ENCODE measurements at regions not wholly inside any gene's neighbourhood (a gene's known extent, or its start where the extent isn't known, plus 50 kb on each side); places are given as distances from the start of the nearest gene placed in this dataset.
"Not testable (repeated sequence)": the region's sequence is repeated elsewhere in the genome, so short reads cannot be mapped to it uniquely, and the experiment has no call there.

DNA sequence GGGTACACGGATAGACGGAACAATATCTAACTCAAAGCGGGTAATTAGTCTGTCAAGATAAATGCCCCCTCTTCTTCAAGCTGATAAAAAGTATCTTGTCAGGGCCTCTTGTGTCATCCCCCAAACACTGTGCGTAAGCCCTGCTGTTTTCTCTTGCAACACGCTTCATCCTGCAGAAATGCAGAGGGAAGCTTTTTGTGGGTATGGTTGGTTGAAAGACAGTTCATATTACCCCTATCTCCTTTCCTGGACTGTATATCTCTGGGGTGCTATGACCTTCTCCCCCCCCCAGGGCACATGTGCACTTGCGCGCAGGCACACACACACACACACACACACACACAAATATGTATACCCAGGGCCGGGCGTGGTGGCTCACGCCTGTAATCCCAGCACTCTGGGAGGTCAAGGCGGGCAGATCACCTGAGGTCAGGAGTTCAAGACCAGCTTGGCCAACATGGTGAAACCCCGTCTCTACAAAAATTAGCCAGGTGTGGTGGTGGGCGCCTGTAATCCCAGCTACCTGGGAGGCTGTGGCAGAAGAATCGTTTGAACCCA, 143.6 kb upstream of the CITED2 start:
- H3K36me3 Mint-ChIP-seq (ENCODE audit: low read depth); H3K9me3 Mint-ChIP-seq; H3K27ac Mint-ChIP-seq; H3K4me3 Mint-ChIP-seq; intact Hi-C loops (cut with micrococcal nuclease); H3K27me3 Mint-ChIP-seq (ENCODE audit: insufficient read depth); DNase-seq (ENCODE audit: low spot score): not testable (repeated sequence)
- peaks cover 13% of the 10 kb centered on the region for H3K4me1 Mint-ChIP-seq (ENCODE audit: low read depth)

- Mint-ChIP-seq H3K27me3 (ENCODE audit: insufficient read depth) (peaks cover 3% of the 10 kb centered on the region), H3K27ac (peak overlapping the region; percentile 6)
- intact Hi-C loops (cut with micrococcal nuclease): loop anchor here (2.0 kb wide), 1 partner anchor 13 kb away; no protein-coding TSS in a partner anchor
Measured at GRCh38 chr6:139515511-139515910, 141.1 kb upstream of the CITED2 start.

GRCh38 chr6:139514819-139515218, 140.4 kb upstream of the CITED2 start:
- H3K9me3 Mint-ChIP-seq: no peaks in the 10 kb centered on the region
- H3K27ac Mint-ChIP-seq: no peak overlapping the region
- H3K36me3 Mint-ChIP-seq (ENCODE audit: low read depth): no peaks in the 10 kb centered on the region
- intact Hi-C loops (cut with micrococcal nuclease): loop anchor here (2.0 kb wide), 1 partner anchor 14 kb away; no protein-coding TSS in a partner anchor
- H3K4me3 Mint-ChIP-seq: no peak overlapping the region
- DNase-seq (ENCODE audit: low spot score): no peak
- H3K4me1 Mint-ChIP-seq (ENCODE audit: low read depth): peaks cover 7% of the 10 kb centered on the region
- peaks cover 1% of the 10 kb centered on the region for H3K27me3 Mint-ChIP-seq (ENCODE audit: insufficient read depth)

More at GRCh38 chr6:139515511-139515910, 141.1 kb upstream of the CITED2 start:
- Mint-ChIP-seq H3K4me1 (ENCODE audit: low read depth) (peaks cover 11% of the 10 kb centered on the region), H3K4me3 (no peak overlapping the region), H3K36me3 (ENCODE audit: low read depth) (no peaks in the 10 kb centered on the region), H3K9me3 (no peaks in the 10 kb centered on the region)
- DNase-seq (ENCODE audit: low spot score): no peak

DNA sequence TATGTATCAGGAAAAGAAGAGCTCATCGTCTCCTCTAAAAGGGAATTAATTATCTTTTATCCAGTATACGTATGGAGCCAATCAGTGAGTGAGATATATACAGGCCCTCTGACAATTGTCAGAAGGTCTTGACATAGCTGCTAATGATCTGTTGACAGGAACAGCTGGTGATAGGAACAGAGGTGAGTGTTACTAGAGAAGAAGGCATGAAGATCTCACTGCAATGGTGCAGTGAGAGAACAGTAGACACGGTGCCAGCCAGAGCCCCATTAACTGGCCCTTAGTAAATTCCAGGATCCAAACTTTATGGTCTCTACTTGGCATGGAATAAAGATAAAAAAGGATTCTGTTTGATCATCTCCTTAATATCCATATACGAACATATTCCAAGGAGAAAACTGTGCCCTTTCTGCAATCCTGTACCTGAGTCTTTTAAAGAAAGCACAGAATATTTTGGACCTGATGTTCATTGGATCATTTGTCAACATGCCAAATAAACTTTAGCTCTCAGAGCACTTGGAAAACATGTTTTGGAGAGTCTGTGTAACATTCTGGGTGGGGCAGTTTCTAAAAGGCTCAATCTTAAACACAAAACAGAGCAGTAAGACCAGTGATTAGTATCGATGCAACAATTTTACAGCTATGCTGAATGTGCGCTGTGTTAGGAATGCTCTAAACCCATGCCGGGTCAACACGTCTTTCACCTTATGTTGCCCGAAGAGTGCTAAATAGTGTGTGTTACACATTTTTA, 135.8 kb upstream of the CITED2 start:
- Mint-ChIP-seq H3K27ac (no peak overlapping the region), H3K36me3 (ENCODE audit: low read depth) (no peaks in the 10 kb centered on the region), H3K4me1 (ENCODE audit: low read depth) (peaks cover 2% of the 10 kb centered on the region), H3K4me3 (no peak overlapping the region), H3K9me3 (no peaks in the 10 kb centered on the region), H3K27me3 (ENCODE audit: insufficient read depth) (peaks cover 5% of the 10 kb centered on the region)
- DNase-seq (ENCODE audit: low spot score): no peak
- intact Hi-C loops (cut with micrococcal nuclease): no loop called here

GRCh38 chr6:139509167-139509566, 134.7 kb upstream of the CITED2 start:
- Mint-ChIP-seq H3K36me3 (ENCODE audit: low read depth) (no peaks in the 10 kb centered on the region), H3K9me3 (no peaks in the 10 kb centered on the region), H3K27ac (no peak overlapping the region), H3K4me3 (no peak overlapping the region), H3K27me3 (ENCODE audit: insufficient read depth) (peaks cover 5% of the 10 kb centered on the region), H3K4me1 (ENCODE audit: low read depth) (no peaks in the 10 kb centered on the region)
- DNase-seq (ENCODE audit: low spot score): no peak
- intact Hi-C loops (cut with micrococcal nuclease): no loop called here

- Mint-ChIP-seq H3K27me3 (ENCODE audit: insufficient read depth) (peaks cover 5% of the 10 kb centered on the region), H3K9me3 (no peaks in the 10 kb centered on the region), H3K4me1 (ENCODE audit: low read depth) (no peaks in the 10 kb centered on the region), H3K4me3 (no peak overlapping the region), H3K36me3 (ENCODE audit: low read depth) (no peaks in the 10 kb centered on the region), H3K27ac (no peak overlapping the region)
- DNase-seq (ENCODE audit: low spot score): no peak
- intact Hi-C loops (cut with micrococcal nuclease): no loop called here
Measured at GRCh38 chr6:139508576-139508975, 134.1 kb upstream of the CITED2 start.

- H3K4me1 Mint-ChIP-seq (ENCODE audit: low read depth): no peaks in the 10 kb centered on the region
- no peak overlapping the region for H3K4me3 Mint-ChIP-seq
- intact Hi-C loops (cut with micrococcal nuclease): no loop called here
- H3K27me3 Mint-ChIP-seq (ENCODE audit: insufficient read depth): peaks cover 7% of the 10 kb centered on the region
- H3K9me3 Mint-ChIP-seq: no peaks in the 10 kb centered on the region
- no peak for DNase-seq (ENCODE audit: low spot score)
- H3K36me3 Mint-ChIP-seq (ENCODE audit: low read depth): no peaks in the 10 kb centered on the region
- no peak overlapping the region for H3K27ac Mint-ChIP-seq
Measured at GRCh38 chr6:139508023-139508422, 133.6 kb upstream of the CITED2 start.

DNA sequence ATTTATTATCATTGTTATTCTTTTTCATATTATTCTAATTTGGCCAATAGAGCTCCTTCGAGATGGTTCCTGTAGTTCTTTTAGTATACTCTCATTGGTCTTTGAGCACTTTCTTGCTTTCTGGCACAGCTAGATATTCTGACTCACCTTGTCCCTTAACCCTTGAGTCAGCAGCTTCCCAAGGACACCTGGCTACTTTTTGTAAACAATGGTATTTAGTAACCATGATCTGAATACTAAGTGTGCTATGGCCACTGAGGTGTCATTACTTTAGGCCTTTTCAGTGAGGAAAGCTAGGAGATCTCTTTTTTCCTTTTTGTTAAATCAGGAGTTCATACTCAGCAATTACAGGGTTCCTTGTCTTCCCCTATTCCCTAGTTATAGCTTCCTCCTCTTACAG, 126.5 kb upstream of the CITED2 start:
- Mint-ChIP-seq H3K4me1 (ENCODE audit: low read depth) (no peaks in the 10 kb centered on the region), H3K27me3 (ENCODE audit: insufficient read depth) (peaks cover 5% of the 10 kb centered on the region), H3K4me3 (no peak overlapping the region), H3K36me3 (ENCODE audit: low read depth) (no peaks in the 10 kb centered on the region), H3K27ac (no peak overlapping the region), H3K9me3 (no peaks in the 10 kb centered on the region)
- intact Hi-C loops (cut with micrococcal nuclease): no loop called here
- no peak for DNase-seq (ENCODE audit: low spot score)

DNA sequence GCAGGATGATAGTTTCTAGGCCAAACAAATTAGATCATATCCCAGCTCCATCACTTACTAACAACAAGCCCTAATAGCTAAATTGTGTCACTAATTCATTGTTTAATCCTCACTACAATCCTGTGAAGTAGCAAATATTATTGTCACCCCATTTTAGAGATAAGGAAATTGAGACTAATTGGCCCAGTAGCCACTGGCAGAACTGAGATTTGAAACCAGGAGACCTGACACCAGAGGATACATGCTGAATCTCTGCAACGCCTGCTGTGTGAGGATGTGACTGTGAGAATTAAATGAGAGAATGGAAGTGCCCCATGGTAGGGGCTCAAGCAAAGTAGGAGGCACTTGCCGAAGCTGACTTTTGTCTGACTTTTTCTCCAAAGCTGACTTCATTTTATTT, 124.3 kb upstream of the CITED2 start:
- no peak for DNase-seq (ENCODE audit: low spot score)
- Mint-ChIP-seq H3K4me1 (ENCODE audit: low read depth) (no peaks in the 10 kb centered on the region), H3K36me3 (ENCODE audit: low read depth) (no peaks in the 10 kb centered on the region), H3K27ac (no peak overlapping the region), H3K27me3 (ENCODE audit: insufficient read depth) (peaks cover 4% of the 10 kb centered on the region), H3K9me3 (no peaks in the 10 kb centered on the region), H3K4me3 (no peak overlapping the region)
- intact Hi-C loops (cut with micrococcal nuclease): no loop called here

GRCh38 chr6:139497345-139497961, 123.0 kb upstream of the CITED2 start:
- intact Hi-C loops (cut with micrococcal nuclease): no loop called here
- H3K27me3 Mint-ChIP-seq (ENCODE audit: insufficient read depth): peaks cover 2% of the 10 kb centered on the region

DNA sequence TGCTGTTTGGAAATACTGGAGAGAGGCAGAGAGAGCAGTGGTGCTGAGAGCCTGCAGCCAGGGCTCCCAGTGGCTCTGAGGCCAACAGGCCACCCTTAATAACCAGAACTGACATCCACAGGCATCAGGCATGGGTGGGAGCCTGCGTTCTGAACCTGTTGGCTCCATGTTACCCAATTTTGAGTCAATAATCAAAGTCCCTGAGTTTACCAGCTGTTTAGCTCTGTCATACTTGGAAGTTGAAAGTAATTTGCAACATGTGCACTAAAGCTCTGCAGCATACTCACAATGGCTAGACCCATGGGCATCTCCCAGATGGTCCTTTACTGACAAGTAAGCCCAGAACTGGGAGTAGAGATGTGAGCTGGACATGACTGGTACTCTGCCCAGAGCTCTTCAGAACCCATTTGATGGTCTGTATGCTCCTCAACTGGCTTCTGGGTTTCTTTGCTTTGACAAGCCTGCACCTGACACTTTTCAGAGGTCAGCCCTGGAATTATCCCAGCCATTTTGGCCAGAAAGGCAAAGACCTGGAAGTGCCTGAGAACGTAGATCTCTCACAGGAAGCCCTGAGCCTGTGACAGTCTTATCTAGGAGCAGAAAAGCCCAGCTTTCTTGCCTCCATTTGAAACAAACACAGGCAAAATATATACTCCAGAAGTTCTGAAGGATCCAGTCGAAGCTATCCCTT, 122.4 kb upstream of the CITED2 start:
- H3K9me3 Mint-ChIP-seq: no peaks in the 10 kb centered on the region

More at GRCh38 chr6:139497345-139497961, 123.0 kb upstream of the CITED2 start:
- Mint-ChIP-seq H3K9me3 (no peaks in the 10 kb centered on the region), H3K36me3 (ENCODE audit: low read depth) (no peaks in the 10 kb centered on the region), H3K4me3 (no peak overlapping the region), H3K27ac (no peak overlapping the region), H3K4me1 (ENCODE audit: low read depth) (no peaks in the 10 kb centered on the region)
- DNase-seq (ENCODE audit: low spot score): no peak

GRCh38 chr6:139494376-139494990, 120.0 kb upstream of the CITED2 start:
- H3K4me3 Mint-ChIP-seq: no peak overlapping the region
- intact Hi-C loops (cut with micrococcal nuclease): no loop called here
- H3K9me3 Mint-ChIP-seq: no peaks in the 10 kb centered on the region
- H3K27me3 Mint-ChIP-seq (ENCODE audit: insufficient read depth): no peaks in the 10 kb centered on the region
- H3K36me3 Mint-ChIP-seq (ENCODE audit: low read depth): no peaks in the 10 kb centered on the region
- no peak for DNase-seq (ENCODE audit: low spot score)
- H3K27ac Mint-ChIP-seq: no peak overlapping the region
- peaks cover 6% of the 10 kb centered on the region for H3K4me1 Mint-ChIP-seq (ENCODE audit: low read depth)

More for the DNA sequence above, 122.4 kb upstream of the CITED2 start:
- Mint-ChIP-seq H3K4me1 (ENCODE audit: low read depth) (no peaks in the 10 kb centered on the region), H3K27me3 (ENCODE audit: insufficient read depth) (peaks cover 2% of the 10 kb centered on the region), H3K27ac (no peak overlapping the region), H3K4me3 (no peak overlapping the region), H3K36me3 (ENCODE audit: low read depth) (no peaks in the 10 kb centered on the region)
- intact Hi-C loops (cut with micrococcal nuclease): no loop called here
- no peak for DNase-seq (ENCODE audit: low spot score)

All from activated T-helper 1 cell treated with anti-CD3 and anti-CD28 coated beads, Interleukin-12 subunit alpha, Interleukin-12 subunit beta, Interleukin-2, Interleukin-4 antibody, amounts not matched to agents 30 ng/mL and 10 ng/mL and 1 ng/mL, durations not matched to agents 14 hours and 24 hours and 36 hours (primary cell).